ENCODE measurements at regions not wholly inside any gene's neighbourhood (a gene's known extent, or its start where the extent isn't known, plus 50 kb on each side); places are given as distances from the start of the nearest gene placed in this dataset.

DNA sequence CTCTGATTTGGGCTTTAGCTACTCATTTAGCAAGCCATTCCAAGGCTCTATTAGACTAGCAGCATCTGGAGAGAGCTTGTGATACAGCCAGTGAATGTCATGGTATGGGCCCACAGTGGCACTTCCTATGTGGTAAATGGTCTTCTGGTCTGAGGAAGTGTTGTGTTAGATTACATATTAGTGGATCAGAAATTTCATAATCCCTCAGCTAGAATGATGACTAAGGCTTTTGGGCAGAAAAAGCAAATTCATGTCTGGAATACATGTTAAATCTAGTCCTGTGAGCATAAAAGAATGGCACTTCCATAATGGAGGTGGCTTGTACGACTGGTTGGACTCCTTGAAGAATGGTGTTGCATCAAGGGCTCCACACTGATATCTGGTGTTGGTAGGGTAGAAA is 436.8 kb upstream of the CWC22 start:
- no peak for DNase-seq

DNA sequence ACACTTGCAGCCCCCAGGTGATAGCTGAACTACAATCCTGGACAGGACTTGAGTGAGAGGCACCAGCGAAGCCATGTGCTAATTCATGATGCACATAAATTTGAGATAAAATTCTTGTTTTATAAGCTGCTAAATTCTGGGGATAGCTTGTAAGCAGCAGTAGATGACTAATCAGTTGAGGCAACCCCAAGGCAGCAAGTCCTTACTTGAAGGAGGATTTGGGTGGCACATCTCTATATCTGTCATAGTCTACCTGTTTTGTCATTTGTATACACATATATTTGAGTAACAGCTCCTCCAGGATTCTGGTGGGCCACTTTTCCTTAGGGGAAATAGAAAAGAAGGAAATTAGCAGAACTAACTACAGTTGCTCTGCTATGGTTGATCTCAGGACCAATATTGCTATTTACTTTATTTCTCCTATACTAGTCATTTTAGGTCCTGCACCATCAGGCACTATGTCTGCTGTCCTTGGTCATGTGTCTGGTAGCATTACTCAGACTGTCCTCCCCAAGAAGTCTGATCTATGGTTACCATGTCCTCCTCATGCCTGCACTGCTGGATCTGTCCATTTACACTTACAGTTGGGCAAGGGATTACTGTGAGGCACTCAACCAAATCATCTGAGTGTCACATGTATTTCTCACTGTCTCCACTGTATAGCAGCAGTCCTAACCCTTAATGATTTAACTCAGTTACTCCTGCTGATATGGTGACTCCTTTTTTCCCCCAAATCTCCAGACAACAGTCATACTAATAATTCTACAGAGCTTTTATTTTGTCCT is 436.0 kb upstream of the CWC22 start:
- no peak for DNase-seq

DNA sequence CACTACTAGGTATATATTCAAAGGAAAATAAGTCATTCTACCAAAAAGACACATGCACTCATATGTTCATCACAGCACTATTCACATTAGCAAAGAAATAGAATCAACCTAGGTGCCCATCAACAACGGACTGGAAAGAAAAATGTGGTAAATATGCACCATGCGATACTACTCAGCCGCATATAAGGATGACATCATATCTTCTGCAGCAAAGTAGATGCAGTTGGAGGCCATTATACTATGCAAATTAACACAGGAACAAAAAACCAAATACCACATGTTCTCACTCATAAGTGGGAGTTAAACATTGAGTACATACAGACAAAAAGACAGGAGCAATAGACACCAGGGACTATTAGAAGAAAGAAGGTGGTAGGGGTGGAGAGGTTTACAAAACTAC is 412.1 kb upstream of the CWC22 start:
- no peak for DNase-seq

DNA sequence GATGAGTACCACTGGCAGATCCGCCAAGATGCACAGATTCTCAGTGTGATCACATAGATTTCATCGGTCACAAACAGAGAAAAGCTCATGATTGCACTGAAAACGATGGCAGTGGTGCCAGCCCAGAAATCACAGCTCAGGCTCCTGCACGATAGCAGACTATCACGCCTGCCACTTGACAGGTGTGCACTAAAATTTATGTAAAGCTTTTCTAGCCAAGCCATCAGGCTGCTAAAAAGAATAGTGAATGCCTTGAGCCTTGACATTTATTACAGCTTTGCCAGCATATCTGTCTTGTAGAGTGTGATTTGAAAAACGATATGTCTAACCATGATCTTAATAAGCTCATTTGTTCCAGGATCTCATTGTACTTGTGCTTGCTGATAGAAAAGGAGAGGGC is 409.5 kb upstream of the CWC22 start:
- no peak for DNase-seq

DNA sequence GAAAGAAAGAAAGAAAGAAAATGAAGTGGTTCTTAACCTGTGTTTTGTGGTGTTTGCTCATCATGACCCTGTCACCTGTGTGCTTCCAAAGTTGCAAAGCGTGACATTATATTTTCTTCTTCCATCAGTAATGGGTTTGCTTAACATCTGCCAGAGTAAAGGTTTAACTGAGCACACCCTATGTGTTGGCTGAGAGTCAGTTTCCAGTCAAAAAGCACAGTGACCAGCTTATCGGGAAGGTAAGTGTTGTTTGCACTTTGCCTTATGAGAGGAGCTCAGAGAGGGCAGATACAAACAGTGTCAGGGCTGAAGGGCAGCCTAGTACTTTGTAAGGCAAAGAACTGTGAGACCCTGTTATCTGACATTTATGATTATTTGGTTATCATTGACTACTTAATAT is 406.2 kb upstream of the CWC22 start:
- no peak for DNase-seq

DNA sequence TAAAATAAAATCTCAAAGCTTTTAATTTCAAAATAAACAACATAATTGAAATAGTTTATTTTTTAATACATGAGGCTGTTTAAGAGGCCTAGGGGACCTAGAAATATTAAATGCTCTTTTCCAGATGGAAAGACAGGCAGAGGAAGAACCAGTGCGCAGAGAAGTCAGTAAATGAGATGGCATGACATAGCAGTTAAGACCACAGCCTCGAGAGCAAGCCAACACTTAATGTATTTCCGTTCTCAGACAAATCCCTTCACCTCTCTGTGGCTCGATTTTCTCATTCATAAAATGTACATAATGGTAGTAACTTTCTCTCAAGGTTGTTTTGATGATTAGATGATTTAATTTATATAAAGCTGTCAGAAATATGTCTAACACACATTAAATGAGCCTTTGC is 405.1 kb upstream of the CWC22 start:
- DNase-seq: no peak

DNA sequence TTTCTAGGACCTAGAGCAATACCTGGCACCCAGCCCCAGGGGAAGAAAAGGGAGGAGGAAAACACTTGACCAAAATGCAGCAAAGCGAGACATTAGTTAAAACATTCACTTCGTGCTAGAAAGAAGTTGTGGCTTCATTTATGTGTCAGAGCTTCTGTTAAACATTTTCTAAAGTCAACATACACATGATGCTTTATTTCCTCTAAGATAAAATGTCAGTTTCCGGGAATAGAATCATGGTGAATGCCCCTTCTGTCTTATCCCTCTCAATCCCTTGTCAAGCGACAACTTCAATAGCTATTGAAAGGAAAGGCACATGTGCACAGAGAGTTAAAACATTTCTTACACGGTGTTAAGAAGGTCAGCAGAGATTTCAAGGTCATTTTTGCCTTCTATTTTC is 404.6 kb upstream of the CWC22 start:
- no peak for DNase-seq

DNA sequence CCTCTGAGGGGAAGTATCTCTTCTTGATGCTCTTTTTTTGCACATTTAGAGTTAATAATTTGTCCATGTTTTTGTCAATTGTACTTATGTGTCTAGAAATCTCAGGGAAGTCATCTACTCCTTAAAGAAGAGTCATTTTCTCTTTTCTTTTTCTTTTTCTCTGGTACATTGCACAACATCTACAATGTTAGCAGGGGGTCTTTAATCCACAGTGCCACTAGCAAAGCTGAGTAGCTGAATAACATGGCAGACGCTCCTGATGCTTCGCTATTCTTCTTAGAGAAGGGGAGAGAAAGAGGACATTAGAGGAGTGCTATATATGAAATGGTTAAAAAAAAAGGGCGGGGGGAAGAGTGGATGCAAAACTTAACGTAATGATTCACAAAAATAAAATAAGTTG is 399.6 kb upstream of the CWC22 start:
- no peak for DNase-seq

DNA sequence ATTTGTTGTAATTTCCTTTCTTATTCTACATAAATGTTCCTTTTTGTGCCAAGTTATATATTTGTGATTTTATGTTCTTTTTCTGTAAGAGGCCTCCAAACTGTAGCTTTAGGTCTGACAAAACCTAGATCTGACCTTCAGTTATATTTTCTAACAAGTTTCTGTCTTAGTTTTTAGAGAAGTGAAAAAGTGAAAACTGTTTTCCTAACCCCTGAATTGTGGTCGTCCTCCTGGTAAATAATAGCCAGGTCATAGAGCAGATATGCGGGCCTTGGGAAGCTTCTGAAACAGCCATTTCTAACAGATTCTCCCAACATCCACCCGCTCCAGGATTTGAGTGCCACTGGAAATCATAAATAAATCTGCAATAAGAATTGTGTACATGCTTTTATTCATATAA is 398.4 kb upstream of the CWC22 start:
- no peak for DNase-seq

DNA sequence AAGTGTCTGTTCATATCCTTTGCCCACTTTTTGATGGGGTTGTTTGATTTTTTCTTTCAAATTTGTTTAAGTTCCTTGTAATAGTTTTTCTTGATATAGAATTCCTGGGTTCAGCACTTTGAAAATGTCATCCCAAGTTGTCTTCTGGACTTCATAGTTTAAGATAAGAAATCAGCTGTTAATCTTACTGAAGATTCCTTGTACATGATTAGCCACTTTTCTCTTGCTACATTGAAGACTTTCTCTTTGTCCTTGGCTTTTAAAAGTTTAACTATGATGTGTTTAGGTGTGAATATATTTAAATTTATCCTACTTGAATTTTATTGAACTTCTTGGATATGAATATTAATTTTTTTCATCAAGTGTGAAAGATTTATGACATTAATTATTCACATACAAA is 387.2 kb upstream of the CWC22 start:
- DNase-seq: no peak

DNA sequence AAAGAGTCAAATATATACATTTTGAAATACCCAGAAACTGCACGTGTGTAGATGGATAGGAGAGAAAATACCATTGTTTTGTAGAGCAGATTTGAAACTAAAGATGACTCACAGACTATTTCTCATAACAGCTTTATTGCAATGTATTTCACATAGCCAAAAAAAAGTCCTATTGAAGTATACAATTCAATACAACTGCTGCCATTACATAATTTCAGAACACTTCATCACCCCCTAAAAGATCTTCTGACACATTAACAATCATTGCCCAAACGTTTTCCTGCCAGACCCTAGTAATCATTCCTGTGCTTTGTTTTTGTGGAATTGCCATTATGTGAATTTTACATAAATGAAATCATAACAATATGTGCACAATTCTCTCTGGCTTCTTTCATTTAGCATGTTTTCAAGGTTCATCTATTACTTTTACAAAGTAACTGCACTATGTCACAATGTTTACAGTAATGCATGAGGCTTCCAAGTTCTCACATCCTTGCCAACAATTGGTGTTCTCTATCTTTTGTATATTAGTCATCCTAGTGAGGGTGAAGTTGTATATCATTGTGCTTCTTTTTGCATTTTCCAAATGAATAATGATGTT is 378.6 kb upstream of the CWC22 start:
- peak; percentile 85 for DNase-seq

DNA sequence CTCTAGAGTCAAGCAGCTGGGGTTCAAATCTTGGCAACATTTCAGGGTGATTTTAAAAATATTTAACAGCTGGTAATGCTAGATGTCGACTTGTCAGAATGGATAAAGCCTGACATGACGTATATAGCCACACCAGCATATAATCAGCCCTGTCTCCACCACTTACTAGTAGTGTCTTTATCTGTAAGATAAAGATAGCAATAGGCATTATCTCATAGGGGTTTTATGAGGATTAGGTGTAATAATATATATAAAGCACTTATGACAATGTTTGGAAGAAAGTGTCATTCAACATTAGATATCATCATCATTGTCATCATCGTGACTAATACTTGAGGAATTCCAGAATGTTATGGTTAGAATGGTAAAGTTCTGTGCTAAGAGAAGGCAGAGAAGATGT is 369.0 kb upstream of the CWC22 start:
- peak; percentile 5 for DNase-seq

DNA sequence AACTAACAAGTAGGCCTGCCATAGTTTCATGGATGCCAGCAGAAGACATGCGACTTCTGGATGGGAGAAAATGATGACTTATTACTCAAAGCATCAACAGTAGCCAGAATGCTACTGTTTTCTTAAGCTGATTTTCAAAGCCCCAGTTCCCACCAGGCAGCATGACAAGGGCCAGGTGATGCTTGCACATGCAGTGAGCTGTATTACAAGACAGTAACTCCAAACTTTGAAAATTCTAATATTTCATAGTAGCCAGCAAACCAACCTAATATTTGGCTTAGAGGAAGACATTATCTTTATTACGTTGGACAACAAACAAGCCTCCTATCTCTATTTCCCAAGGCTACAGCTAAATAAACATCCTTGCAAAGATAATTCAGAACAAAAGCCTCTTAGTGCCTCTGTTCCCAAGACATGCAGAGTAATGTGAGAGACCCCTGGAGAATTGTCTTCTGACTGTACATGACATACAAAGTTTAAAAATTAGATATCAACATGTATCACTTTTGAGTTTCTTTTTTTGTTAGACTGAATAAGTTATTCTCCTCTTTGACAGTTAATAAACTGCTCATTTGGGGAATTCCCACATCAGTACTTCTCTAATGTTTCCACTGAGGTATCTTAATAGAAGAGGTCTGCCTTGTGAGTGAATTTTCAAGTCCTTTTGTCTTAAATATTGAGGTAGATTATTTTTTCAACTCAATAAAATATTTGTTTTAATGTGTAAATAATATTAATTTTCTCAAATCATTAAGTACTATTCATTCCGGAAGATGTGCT is 367.6 kb upstream of the CWC22 start:
- no peak for DNase-seq

DNA sequence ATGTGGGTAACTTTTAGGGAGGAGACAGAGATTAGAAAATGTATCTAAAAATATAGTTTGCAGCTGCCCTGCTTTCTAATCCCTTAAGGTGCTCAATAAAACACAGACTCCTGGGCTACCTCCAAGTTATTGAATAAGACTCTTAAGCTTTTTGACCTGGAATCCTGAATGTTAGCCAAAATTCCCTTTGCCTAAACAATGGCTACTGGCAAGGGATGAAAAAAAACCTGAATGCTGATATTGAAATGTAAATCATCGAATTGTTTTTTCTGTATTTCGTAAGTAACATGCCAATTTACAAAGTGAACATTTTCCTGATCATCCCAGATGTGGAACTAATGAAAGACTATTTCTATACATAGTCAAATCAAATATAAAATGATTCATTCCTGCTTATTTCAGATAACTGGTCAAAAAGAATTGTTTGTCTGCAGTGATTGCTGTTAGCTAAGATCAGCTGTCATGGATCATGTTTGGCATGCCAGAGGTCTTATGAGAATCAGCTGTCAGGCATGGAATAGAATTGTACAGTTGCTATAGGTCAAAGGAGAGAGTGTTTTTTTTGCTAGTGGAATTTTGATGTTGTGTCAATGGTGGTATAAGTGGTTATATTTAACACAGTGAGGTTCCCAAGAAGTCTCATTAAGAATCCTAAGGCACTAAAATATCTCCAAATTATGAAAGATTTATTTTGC is 363.6 kb upstream of the CWC22 start:
- no peak for DNase-seq

DNA sequence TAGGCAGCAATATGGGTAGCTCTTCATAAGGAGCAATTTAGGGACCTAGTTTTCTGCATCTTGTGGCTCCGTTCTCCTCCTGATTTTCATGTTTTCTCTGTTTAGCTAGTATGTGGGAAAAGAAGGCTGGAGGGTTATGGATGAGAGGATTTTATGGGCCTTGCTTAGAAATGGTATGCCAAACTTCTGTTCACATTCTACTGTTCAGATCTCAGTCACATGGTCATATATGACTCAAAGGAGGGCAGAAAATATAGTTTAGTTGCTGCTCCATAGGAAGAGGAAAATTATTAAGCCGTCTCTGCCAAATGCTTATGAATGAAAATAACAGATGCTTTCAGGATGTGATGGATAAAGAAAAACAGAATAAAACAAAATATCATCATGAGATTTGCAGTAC is 361.8 kb upstream of the CWC22 start:
- DNase-seq: no peak

DNA sequence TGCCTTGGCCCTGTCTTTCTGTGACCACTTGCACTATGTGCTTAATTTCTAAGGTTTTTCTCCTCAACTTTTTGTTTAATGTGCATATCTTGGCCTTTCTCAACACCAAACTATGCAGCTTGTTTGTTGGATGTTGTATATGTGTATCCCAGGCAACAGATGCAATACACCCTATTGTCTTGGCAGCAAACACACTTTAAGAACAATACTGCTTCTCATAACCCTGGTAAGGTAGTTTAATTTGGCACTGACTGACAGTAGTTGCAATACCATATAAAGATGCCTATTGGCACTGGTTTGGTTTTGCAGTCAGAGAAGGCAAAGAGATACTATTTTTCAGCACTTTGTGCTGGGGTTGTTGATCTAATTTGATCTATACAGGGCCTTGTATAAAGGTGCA is 360.7 kb upstream of the CWC22 start:
- DNase-seq: no peak

DNA sequence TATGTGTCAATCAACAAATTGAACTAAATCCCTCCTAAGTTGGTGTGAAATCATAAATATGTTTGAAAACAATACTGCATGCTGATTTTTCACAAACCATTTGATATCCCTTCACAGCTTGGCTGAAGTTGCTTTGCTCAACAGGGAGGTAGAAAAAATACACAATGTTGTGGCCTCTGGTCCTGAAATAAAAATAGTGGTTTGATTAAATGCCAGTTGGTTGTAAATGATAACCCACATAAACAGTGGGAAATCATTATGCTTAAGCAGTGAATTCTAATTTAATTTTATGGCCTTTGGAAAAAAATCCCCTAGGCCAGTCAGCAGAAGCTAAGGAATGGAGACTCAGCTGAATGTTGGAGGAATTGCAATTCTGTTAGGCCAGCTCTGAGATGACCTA is 359.4 kb upstream of the CWC22 start:
- no peak for DNase-seq

DNA sequence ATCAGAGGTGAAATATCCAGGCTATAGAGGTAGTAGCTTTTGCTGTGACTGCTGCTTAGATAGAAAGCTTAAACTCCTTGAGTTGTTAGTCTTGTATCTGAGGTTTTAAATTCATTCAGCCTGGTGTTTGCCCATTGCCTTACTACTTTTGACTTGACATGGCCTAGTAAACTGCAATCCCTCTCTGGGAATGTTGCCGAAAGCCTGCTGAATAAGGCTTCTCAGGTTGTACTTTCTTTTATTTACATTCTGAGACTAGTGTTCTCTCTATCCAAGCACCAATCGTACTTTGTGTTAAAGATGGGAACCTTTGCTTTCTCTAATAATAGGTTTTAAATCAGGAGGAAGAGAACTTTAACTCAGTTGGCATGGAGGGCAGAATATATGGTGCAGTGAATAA is 357.6 kb upstream of the CWC22 start:
- DNase-seq: no peak

DNA sequence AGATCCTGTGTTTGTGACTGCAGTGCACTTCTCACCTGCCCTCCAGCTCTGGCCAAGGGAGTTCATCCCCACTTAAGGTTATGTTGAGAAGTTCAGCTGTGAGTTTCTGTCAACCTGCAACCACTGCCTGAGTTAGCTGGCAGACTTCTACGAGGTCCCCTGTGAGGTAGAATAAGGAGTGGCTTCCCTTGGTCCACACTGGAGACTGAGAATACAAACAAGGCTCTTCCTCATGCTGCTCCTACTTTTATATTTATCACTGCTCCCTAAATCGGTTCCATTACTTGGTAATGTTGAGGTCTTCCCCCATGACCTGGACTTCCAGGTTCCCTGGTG is 353.2 kb upstream of the CWC22 start:
- no peak for DNase-seq

DNA sequence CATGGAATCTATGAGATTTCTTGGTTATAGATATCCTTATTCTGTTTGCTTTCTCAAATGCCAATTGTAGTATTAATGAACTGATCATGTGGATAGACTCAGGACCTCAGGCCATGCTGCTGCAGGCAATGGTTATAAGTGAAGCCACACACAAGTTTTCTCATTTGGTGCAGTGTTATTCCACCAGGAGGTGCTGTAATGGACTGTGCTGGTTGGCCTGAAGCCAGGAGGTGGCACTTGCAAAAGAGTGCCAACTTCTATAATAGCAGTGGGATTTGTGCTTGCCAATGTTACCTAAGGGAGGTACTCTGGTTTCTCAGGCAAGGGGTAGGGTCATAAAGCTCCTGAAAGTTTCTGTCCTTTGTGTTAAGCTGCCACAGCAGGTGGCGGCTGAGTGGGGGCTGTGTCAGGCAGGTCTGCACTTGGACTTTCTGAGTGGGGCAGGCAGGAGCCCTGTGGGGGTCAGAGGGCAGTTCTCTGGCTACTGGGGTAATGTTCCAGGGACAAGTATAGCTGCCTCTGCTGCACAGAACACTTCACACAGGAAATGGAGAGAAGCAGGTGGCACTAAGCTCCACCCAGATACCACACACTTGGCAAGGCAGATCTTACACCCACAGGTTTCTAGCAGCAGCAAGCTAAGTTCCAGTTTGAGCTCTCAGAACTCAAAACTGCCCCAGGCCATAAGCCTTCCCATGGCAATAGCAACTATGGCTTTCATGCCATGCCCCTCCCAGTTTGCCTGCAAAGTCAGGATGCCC is 352.6 kb upstream of the CWC22 start:
- no peak for DNase-seq

DNA sequence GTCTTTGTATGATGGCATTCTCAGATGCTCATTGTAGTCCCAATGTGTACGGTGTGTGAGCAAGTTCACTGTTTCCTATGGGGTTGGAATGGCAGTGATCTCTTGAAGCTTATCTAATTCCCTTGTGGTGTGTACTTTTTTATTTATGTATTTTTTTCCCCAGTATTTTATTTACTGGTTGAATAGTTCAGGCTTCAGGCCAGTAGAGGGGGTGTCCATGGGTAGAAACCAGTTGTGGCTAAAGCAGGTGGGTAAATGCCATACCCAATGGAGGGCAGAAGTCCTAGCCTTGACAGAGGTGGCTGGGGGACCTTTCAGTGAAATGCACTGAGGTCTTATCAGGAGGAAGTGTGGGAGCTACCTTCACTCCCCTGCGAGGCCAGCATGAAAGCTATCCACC is 351.4 kb upstream of the CWC22 start:
- DNase-seq: no peak

DNA sequence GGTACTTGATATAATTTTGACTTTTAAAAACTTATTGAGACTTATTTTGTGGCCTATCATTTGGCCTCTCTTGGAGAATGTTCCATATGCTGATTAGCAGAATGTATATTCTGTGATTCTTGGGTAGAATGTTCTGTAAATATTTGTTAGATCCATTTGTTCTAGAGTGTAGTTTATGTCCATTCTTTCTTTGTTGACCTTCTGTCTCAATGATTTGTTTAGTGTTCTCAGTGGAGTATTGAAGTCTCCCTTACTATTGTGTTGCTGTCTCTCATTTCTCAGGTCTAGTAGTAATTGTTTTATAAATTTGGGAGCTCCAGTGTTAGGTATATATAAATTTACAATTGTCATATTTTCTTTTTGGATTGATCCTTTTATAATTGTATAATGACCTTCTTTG is 349.6 kb upstream of the CWC22 start:
- no peak for DNase-seq

DNA sequence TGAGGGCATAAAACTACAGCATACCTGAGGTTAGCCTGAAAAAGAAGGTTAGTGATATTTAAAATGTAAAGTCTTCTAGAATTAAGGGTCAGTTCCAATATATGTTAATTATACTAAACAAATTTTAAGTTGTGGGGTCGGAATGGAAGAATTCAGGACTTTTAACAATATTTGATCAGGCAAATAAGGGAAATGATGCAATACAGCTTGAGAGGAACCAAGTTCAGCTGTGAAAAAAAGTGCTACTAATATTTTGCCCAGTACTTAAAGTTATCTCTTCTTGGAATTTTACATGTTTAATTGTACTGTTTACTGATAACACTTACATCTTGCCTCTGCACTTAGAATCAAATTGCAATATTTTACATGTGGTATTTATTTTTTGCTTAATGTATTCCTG is 345.5 kb upstream of the CWC22 start:
- DNase-seq: no peak
